K562 (cell line): ENCODE measurements at regions not wholly inside any gene's neighbourhood (a gene's known extent, or its start where the extent isn't known, plus 50 kb on each side); places are given as distances from the start of the nearest gene placed in this dataset.

ENCODE experiments used
- ATAC-seq: fragments of 200-7000 bp; cut with Tn5 transposase; 3 replicates; pipeline ENCODE4 v1.9.1; 2020; ENCODE audit warnings: moderate library complexity
- BruUV-seq: library from RNA; stranded (reverse); fragments of 400-500 nt; replicated peaks from 2 replicates; lab custom pipeline; 2021; lab: Mats Ljungman, UMichigan
- CTCF ChIA-PET: fragments of 300-600 bp; formaldehyde crosslinking; extraction: SDS; loops from one replicate; lab custom pipeline; 2021; ENCODE audit warnings: low intra/inter-chr PET ratio; lab: Yijun Ruan, JAX
- POLR2A ChIA-PET: fragments of 300-600, 350-650 bp; sonication (Branson Sonifier 250); formaldehyde crosslinking; extraction: SDS; loops from one replicate; lab custom pipeline; 2021; ENCODE audit warnings: antibody characterized with exemption, inconsistent platforms; lab: Yijun Ruan, JAX
- DNase-seq, 4 experiments: peaks; one replicate each; pipeline versions ENCODE4 v3.0.0 to v3.0.0-alpha.2; 2011 to 2018; ENCODE audit warnings: low spot score in 3 of 4, mixed read lengths in 3 of 4; ENCODE audit errors: extremely low read depth in 1 of 4
- FAIRE-seq: peaks from 2 replicates; lab custom pipeline; 2011; peaks lifted over from hg19 to GRCh38; lab: Jason Lieb, UNC
- H2AFZ ChIP-seq: 2 replicates; pipeline ENCODE4 v1.6.0; 2011; ENCODE audit warnings: low read depth, low read length, control low read depth, inconsistent platforms
- H3K27ac ChIP-seq: fragments of 200-600 bp; 3 replicates; pipeline ENCODE4 v1.8.0; 2011; ENCODE audit warnings: low read depth, mild to moderate bottlenecking, control low read depth, inconsistent platforms, low read length, moderate library complexity, mixed read lengths; ENCODE audit errors: extremely low read depth
- H3K27me3 ChIP-seq, 2 experiments: fragments of 300-600 bp in 1 of 2; 2 replicates in 1 of 2; 3 replicates in 1 of 2; pipeline versions ENCODE4 v1.6.0 to v1.8.0; 2011; ENCODE audit warnings: inconsistent platforms in 2 of 2, low read length in 2 of 2, mild to moderate bottlenecking in 1 of 2, mixed read lengths in 1 of 2, moderate library complexity in 1 of 2; ENCODE audit not compliant: control insufficient read depth in 2 of 2, insufficient read depth in 2 of 2
- H3K36me3 ChIP-seq: fragments of 300-600 bp; 3 replicates; pipeline ENCODE4 v1.8.0; 2011; ENCODE audit warnings: mild to moderate bottlenecking, low read length, inconsistent platforms; ENCODE audit not compliant: control insufficient read depth, insufficient read depth
- H3K4me1 ChIP-seq, 2 experiments: fragments of 200-600 bp in 1 of 2; replicated peaks in 1 of 2; 2 replicates in 1 of 2; 3 replicates in 1 of 2; pipeline versions ENCODE4 v1.5.1 to v1.8.0; 2011; ENCODE audit warnings: inconsistent platforms in 2 of 2, low read length in 2 of 2, mild to moderate bottlenecking in 1 of 2, mixed read lengths in 1 of 2, moderate library complexity in 1 of 2; ENCODE audit not compliant: control insufficient read depth in 2 of 2, insufficient read depth in 2 of 2
- H3K4me2 ChIP-seq: 2 replicates; pipeline ENCODE4 v1.6.1; 2011; ENCODE audit warnings: low read length, control low read depth, inconsistent platforms, mixed read lengths; ENCODE audit not compliant: insufficient read depth
- H3K4me3 ChIP-seq: fragments of 200-600 bp; sonication (generic), shearing (Covaris generic); 2 replicates; pipeline ENCODE4 v1.5.1; 2016; ENCODE audit warnings: control low read depth, inconsistent platforms
- H3K79me2 ChIP-seq: fragments of 200-600 bp; 3 replicates; pipeline ENCODE4 v1.8.0; 2011; ENCODE audit warnings: low read length, inconsistent platforms; ENCODE audit not compliant: control insufficient read depth, insufficient read depth
- H3K9ac ChIP-seq, 2 experiments: 2 replicates each; pipeline versions ENCODE4 v1.6.0 to v1.6.1; 2011; ENCODE audit warnings: low read depth in 2 of 2, low read length in 2 of 2, control low read depth in 1 of 2, inconsistent platforms in 1 of 2, mild to moderate bottlenecking in 1 of 2, mixed read lengths in 1 of 2; ENCODE audit not compliant: insufficient read depth in 1 of 2
- H3K9me1 ChIP-seq: one replicate; pipeline ENCODE4 v1.6.0; 2011; ENCODE audit warnings: inconsistent platforms, mild to moderate bottlenecking, low read length, moderate library complexity; ENCODE audit not compliant: control insufficient read depth, insufficient read depth
- H3K9me3 ChIP-seq: replicated peaks from 2 replicates; pipeline ENCODE4 v1.5.1; 2011; ENCODE audit warnings: low read depth, low read length, inconsistent platforms; ENCODE audit not compliant: control insufficient read depth, insufficient read depth
- H4K20me1 ChIP-seq: replicated peaks from 2 replicates; pipeline ENCODE4 v1.6.1; 2011; ENCODE audit warnings: low read length, inconsistent platforms, mixed read lengths; ENCODE audit not compliant: control insufficient read depth, insufficient read depth
- BACH1 ChIP-seq: fragments of 200-800 bp; sonication (Bioruptor generic); IDR thresholded peaks from 2 replicates; pipeline ENCODE4 v1.6.1; 2016; ENCODE audit warnings: missing genetic modification characterization, missing compliant biosample characterization
- CHD1 ChIP-seq: fragments of 200-600 bp; sonication (generic); IDR thresholded peaks from one replicate; pipeline ENCODE4 v1.6.1; 2012; ENCODE audit warnings: mild to moderate bottlenecking, moderate library complexity, low read length, inconsistent platforms
- DNMT1 ChIP-seq: fragments of 450-650 bp; IDR thresholded peaks from 2 replicates; pipeline ENCODE4 v1.6.1; 2016; ENCODE audit warnings: antibody characterized with exemption, mild to moderate bottlenecking
- ETS2 ChIP-seq: IDR thresholded peaks from 2 replicates; pipeline ENCODE4 v1.6.1; 2016; ENCODE audit warnings: borderline replicate concordance, missing genetic modification characterization, mild to moderate bottlenecking, moderate library complexity, missing compliant biosample characterization; ENCODE audit not compliant: poor library complexity, severe bottlenecking
- FOXK1 ChIP-seq: sonication (generic); formaldehyde crosslinking; IDR thresholded peaks from 2 replicates; pipeline ENCODE4 v1.8.0; 2022; ENCODE audit warnings: missing genetic modification reagents, mild to moderate bottlenecking, borderline replicate concordance
- GATAD2A ChIP-seq: fragments of 450-650 bp; IDR thresholded peaks from 2 replicates; pipeline ENCODE4 v1.6.1; 2017
- MEF2A ChIP-seq: IDR thresholded peaks from 2 replicates; pipeline ENCODE4 v1.6.1; 2011; ENCODE audit warnings: low read depth, mild to moderate bottlenecking, low read length, moderate library complexity; ENCODE audit not compliant: control insufficient read depth
- MTA3 ChIP-seq: fragments of 450-650 bp; formaldehyde crosslinking; IDR thresholded peaks from 2 replicates; pipeline ENCODE4 v1.6.1; 2017; ENCODE audit warnings: mild to moderate bottlenecking, borderline replicate concordance
- RHOXF2B ChIP-seq: fragments of 250-450 bp; sonication (Bioruptor Pico); conservative IDR thresholded peaks from 2 replicates; pipeline ENCODE4 v1.5.1; 2021
- STAT5A ChIP-seq: IDR thresholded peaks from 2 replicates; pipeline ENCODE4 v1.6.1; 2012; ENCODE audit warnings: low read length, inconsistent platforms, borderline replicate concordance
- TAF15 ChIP-seq: fragments of 200-400 bp; formaldehyde crosslinking; IDR thresholded peaks from 2 replicates; pipeline ENCODE4 v1.6.1; 2017; ENCODE audit warnings: mild to moderate bottlenecking, low read depth, low read length, moderate library complexity
- TAL1 ChIP-seq: fragments of 450-650 bp; IDR thresholded peaks from 2 replicates; pipeline ENCODE4 v1.6.1; 2016; ENCODE audit warnings: mild to moderate bottlenecking
- TGIF2 ChIP-seq: sonication (generic); formaldehyde crosslinking; IDR thresholded peaks from 2 replicates; pipeline ENCODE4 v1.8.1; 2022; ENCODE audit warnings: mild to moderate bottlenecking, missing genetic modification reagents, moderate library complexity
- ZKSCAN8 ChIP-seq: fragments of 200-800 bp; sonication (Bioruptor generic); IDR thresholded peaks from 2 replicates; pipeline ENCODE4 v1.6.1; 2016; ENCODE audit warnings: missing genetic modification characterization, missing compliant biosample characterization
- ZNF184 ChIP-seq: sonication (generic); formaldehyde crosslinking; IDR thresholded peaks from 2 replicates; pipeline ENCODE4 v1.5.0; 2020; ENCODE audit warnings: missing genetic modification reagents
- ZNF212 ChIP-seq: fragments of 450-650 bp; formaldehyde crosslinking; IDR thresholded peaks from 2 replicates; pipeline ENCODE4 v1.4.0; 2020; ENCODE audit warnings: mild to moderate bottlenecking
- ZNF324 ChIP-seq: fragments of 250-450 bp; sonication (Bioruptor Pico); IDR thresholded peaks from 2 replicates; pipeline ENCODE4 v1.4.0; 2020; ENCODE audit warnings: mild to moderate bottlenecking
- whole genome bisulfite sequencing: fragments of 100-300 bp; shearing (Covaris generic); methylation state at CpG from one replicate; pipeline ENCODE4 v1.1.6; 2016; ENCODE audit warnings: low coverage, mixed read lengths; ENCODE audit not compliant: insufficient coverage; ENCODE audit errors: missing lambda C conversion rate; 5-methylcytosine and 5-hydroxymethylcytosine counted together
- in situ Hi-C: fragments of 300-500 bp; cut with MboI; formaldehyde crosslinking; loops from 4 replicates; pipeline ENCODE4 v1.15.0; 2018; ENCODE audit warnings: inconsistent platforms, mixed read lengths
- intact Hi-C: fragments of 100-400 bp; cut with micrococcal nuclease; formaldehyde crosslinking; loops from 2 replicates; pipeline ENCODE4 v1.14.2; 2022
- TF ChIP-seq, protein P1 (sequence below), 3 experiments: fragments of 200-800 bp in 1 of 3; fragments of 250-450 bp in 1 of 3; fragments of 450-650 bp in 1 of 3; sonication (Bioruptor Pico) in 1 of 3; sonication (Bioruptor generic) in 1 of 3; formaldehyde crosslinking in 1 of 3; IDR thresholded peaks; 2 replicates each; pipeline versions ENCODE4 v1.6.1 to v1.8.0; 2016 to 2022; ENCODE audit warnings: mild to moderate bottlenecking in 2 of 3, missing genetic modification characterization in 2 of 3, missing compliant biosample characterization in 1 of 3, moderate library complexity in 1 of 3

DNA sequence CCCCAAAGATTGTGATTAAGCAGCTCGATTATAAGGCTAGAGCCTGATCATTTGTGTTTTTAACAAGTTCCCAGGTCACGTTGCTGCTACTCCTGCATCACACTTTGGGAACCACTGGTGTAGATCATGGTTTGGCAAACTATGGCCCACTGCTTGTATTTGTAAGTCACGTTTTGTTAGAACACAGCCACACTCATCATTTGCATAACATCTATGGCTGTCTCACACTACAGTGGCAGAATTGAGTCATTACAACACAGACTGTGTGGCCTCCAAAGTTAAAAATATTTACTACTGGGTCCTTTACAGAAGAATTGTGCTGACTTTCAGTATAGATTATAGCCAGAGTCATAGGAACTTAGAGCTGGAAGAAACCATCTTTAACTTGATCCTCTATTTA, 515.3 kb upstream of the PSMD7 start:
- no peak for TF ChIP-seq TAF15
- no peak for TF ChIP-seq RHOXF2B (CRISPR knock-in tag)
- no peak for TF ChIP-seq BACH1 (tag)
- no peak for TF ChIP-seq GATAD2A
- no peak for TF ChIP-seq CHD1
- no peak for TF ChIP-seq TGIF2
- no peak for TF ChIP-seq ZNF184
- no peak for TF ChIP-seq MEF2A
- no peak for TF ChIP-seq DNMT1
- TF ChIP-seq TAL1: no peak
- TF ChIP-seq FOXK1 (CRISPR knock-in tag): no peak
- TF ChIP-seq ZKSCAN8 (CRISPR knock-in tag): no peak
- TF ChIP-seq ETS2 (tag): no peak
- TF ChIP-seq ZNF212 (CRISPR knock-in tag): no peak
- no peak for TF ChIP-seq ZNF324 (CRISPR knock-in tag)
- TF ChIP-seq MTA3: no peak
- TF ChIP-seq, protein P1, sequence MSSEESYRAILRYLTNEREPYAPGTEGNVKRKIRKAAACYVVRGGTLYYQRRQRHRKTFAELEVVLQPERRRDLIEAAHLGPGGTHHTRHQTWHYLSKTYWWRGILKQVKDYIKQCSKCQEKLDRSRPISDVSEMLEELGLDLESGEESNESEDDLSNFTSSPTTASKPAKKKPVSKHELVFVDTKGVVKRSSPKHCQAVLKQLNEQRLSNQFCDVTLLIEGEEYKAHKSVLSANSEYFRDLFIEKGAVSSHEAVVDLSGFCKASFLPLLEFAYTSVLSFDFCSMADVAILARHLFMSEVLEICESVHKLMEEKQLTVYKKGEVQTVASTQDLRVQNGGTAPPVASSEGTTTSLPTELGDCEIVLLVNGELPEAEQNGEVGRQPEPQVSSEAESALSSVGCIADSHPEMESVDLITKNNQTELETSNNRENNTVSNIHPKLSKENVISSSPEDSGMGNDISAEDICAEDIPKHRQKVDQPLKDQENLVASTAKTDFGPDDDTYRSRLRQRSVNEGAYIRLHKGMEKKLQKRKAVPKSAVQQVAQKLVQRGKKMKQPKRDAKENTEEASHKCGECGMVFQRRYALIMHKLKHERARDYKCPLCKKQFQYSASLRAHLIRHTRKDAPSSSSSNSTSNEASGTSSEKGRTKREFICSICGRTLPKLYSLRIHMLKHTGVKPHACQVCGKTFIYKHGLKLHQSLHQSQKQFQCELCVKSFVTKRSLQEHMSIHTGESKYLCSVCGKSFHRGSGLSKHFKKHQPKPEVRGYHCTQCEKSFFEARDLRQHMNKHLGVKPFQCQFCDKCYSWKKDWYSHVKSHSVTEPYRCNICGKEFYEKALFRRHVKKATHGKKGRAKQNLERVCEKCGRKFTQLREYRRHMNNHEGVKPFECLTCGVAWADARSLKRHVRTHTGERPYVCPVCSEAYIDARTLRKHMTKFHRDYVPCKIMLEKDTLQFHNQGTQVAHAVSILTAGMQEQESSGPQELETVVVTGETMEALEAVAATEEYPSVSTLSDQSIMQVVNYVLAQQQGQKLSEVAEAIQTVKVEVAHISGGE (CRISPR knock-in tag; IDR thresholded peaks at IDR 0.05): no peak
- no peak for TF ChIP-seq STAT5A
- H4K20me1 ChIP-seq: no peaks in the 10 kb centered on the region
- no peak for DNase-seq
- intact Hi-C loops: no loop called here
- ChIA-PET CTCF (no interaction called here), POLR2A (interaction anchor here (1.5 kb wide), 1 partner anchor 12 kb away, joined by 4 read pairs; no protein-coding TSS in a partner anchor)
- no peaks in the 10 kb centered on the region for H3K9me1 ChIP-seq
- H3K4me1 ChIP-seq: no peaks in the 10 kb centered on the region
- no peak overlapping the region for H3K27ac ChIP-seq
- H3K36me3 ChIP-seq: no peaks in the 10 kb centered on the region
- in situ Hi-C loops: no loop called here
- H3K79me2 ChIP-seq: no peaks in the 10 kb centered on the region
- 0% methylated on average over 3 of the region's 3 CpGs for WGBS
- no peaks in the 10 kb centered on the region for H3K9me3 ChIP-seq
- BruUV-seq: no TSS peak
- FAIRE-seq: no peak
- no peaks in the 10 kb centered on the region for H3K27me3 ChIP-seq
- ATAC-seq: no peak
- H3K9ac ChIP-seq: no peak overlapping the region
- no peak overlapping the region for H3K4me2 ChIP-seq
- H3K4me3 ChIP-seq: no peak overlapping the region
- H2AFZ ChIP-seq: no peak overlapping the region
